Endothelial cell of umbilical vein (primary cell): ENCODE measurements at regions not wholly inside any gene's neighbourhood (a gene's known extent, or its start where the extent isn't known, plus 50 kb on each side); places are given as distances from the start of the nearest gene placed in this dataset.

Source experiments
- CTCF ChIP-seq, 2 donors: IDR thresholded peaks; 1 replicate in 1 of 2; 2 replicates in 1 of 2; pipeline ENCODE4 v1.5.1; 2011; ENCODE audit warnings: low read length in 2 of 2, mild to moderate bottlenecking in 2 of 2, moderate library complexity in 2 of 2, control low read depth in 1 of 2, inconsistent platforms in 1 of 2, low read depth in 1 of 2; ENCODE audit not compliant: insufficient read depth in 1 of 2; ENCODE audit errors: extremely low read depth in 1 of 2
- EZH2 ChIP-seq: IDR thresholded peaks from 2 replicates; pipeline ENCODE4 v1.6.1; 2012; ENCODE audit warnings: borderline replicate concordance, low read depth, mild to moderate bottlenecking, moderate library complexity, low read length, inconsistent platforms; ENCODE audit not compliant: severe bottlenecking
- MAX ChIP-seq: IDR thresholded peaks from 2 replicates; pipeline ENCODE4 v1.6.1; 2011; ENCODE audit not compliant: insufficient read depth, insufficient read length
- MYC ChIP-seq: IDR thresholded peaks from one replicate; pipeline ENCODE4 v1.6.1; 2011; ENCODE audit warnings: mild to moderate bottlenecking, low read depth, low read length
- POLR2A ChIP-seq: IDR thresholded peaks from 2 replicates; pipeline ENCODE4 v1.6.1; 2012; ENCODE audit warnings: low read depth, mild to moderate bottlenecking, control low read depth, low read length
- POLR2AphosphoS5 ChIP-seq: IDR thresholded peaks from 2 replicates; pipeline ENCODE4 v1.6.1; 2012; ENCODE audit warnings: low read depth, mild to moderate bottlenecking, control low read depth, low read length, moderate library complexity; ENCODE audit not compliant: insufficient read depth

- TF ChIP-seq CTCF (IDR thresholded peaks at IDR 0.05; ENCODE audit: extremely low read depth in 1 of 2, insufficient read depth in 1 of 2, low read depth in 1 of 2, low read length in 2 of 2) (no peak), MAX (no peak), POLR2A (no peak), EZH2 (no peak), POLR2AphosphoS5 (no peak), MYC (no peak)
Observed at GRCh38 chr18:1034971-1035370, 130.3 kb downstream of the ADCYAP1 start.
